Ovary (tissue), 7 donors: ENCODE measurements at regions not wholly inside any gene's neighbourhood (a gene's known extent, or its start where the extent isn't known, plus 50 kb on each side); places are given as distances from the start of the nearest gene placed in this dataset.

Experiments used
- DNase-seq, 5 donors: peaks; one replicate each; pipeline ENCODE4 v3.0.0-alpha.2; 2019 to 2020
- H3K27ac ChIP-seq, 2 donors: fragments of 200-600 bp; one replicate each; pipeline versions ENCODE4 v1.5.1 to v1.8.0; 2019 to 2022
- H3K27me3 ChIP-seq: fragments of 200-600 bp; one replicate; pipeline ENCODE4 v1.8.0; 2022
- H3K36me3 ChIP-seq: fragments of 200-600 bp; sonication (generic); one replicate; pipeline ENCODE4 v1.5.1; 2019
- H3K4me1 ChIP-seq: one replicate; pipeline ENCODE4 v1.8.1; 2013; ENCODE audit warnings: mild to moderate bottlenecking, moderate library complexity; ENCODE audit not compliant: insufficient read depth
- H3K4me3 ChIP-seq: fragments of 200-600 bp; sonication (generic); one replicate; pipeline ENCODE4 v1.5.1; 2017
- H3K9me3 ChIP-seq, 2 donors: fragments of 200-600 bp in 1 of 2; sonication (generic) in 1 of 2; one replicate each; pipeline versions ENCODE4 v1.5.1 to v1.8.1; 2013 to 2019; ENCODE audit warnings: mild to moderate bottlenecking in 1 of 2, moderate library complexity in 1 of 2
- EP300 ChIP-seq: sonication (generic); formaldehyde crosslinking; IDR thresholded peaks from one replicate; pipeline ENCODE4 v1.6.1; 2017; ENCODE audit warnings: antibody characterized with exemption
- POLR2A ChIP-seq: fragments of 450-650 bp; IDR thresholded peaks from one replicate; pipeline ENCODE4 v1.6.1; 2017; ENCODE audit warnings: antibody characterized with exemption, mild to moderate bottlenecking, moderate library complexity
- WGBS, 3 donors: extraction: QIAGEN DNeasy Blood & Tissue Kit in 1 of 3; methylation state at CpG; one replicate each; pipeline versions ENCODE4 v1.1.5 to v1.1.7; 2013 to 2017; 5-methylcytosine and 5-hydroxymethylcytosine counted together
- intact Hi-C, 4 donors: fragments of 100-400 bp; cut with DNase I; formaldehyde crosslinking; loops; one replicate each; pipeline versions ENCODE4 v1.11.0 to v1.15.1; 2022 to 2023
- TF ChIP-seq, protein P1 (sequence below), 3 donors: fragments of 450-650 bp in 2 of 3; fragments of 200-600 bp in 1 of 3; IDR thresholded peaks; one replicate each; pipeline versions ENCODE4 v1.5.1 to v1.8.0; 2016 to 2022; ENCODE audit warnings: antibody characterized with exemption in 3 of 3, mild to moderate bottlenecking in 1 of 3
- donor health status: DM: no; HTN: no; CAD: no; lungs with moderate emphysema.
- donor health status: DM: no; HTN: no; CAD: no.
- donor health status: Bipolar disorder and iron deficiency.
- donor health status: DM: no; HTN: no; CAD: no.
- donor health status: DM: yes; HTN: yes; CAD: no.

DNA sequence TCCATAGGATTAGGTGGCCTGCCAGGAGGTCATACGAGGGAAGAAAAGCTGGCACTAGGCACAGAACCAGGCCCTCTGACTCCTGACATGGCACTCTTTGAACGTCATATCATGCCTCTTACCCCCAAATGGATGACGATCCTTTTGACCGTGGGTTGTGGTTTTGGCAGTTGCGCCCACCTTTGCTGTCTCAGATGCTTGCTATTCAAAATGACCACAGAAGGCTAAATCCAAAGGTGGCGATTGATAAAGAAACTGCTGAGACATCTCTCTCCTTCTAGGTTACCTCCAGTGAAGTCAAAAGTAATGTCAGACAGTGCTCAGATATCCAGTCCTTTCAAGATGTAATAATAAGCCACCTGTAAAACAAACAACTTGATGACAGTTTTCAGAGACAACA is 385.0 kb downstream of the EFNA5 start:
- Histone ChIP-seq H3K36me3 (no peaks in the 10 kb centered on the region), H3K4me1 (no peaks in the 10 kb centered on the region), H3K27ac (no peak overlapping the region), H3K4me3 (no peak overlapping the region), H3K27me3 (no peaks in the 10 kb centered on the region), H3K9me3 (no peaks in the 10 kb centered on the region)
- intact Hi-C loops: no loop called here
- no peak for DNase-seq
- TF ChIP-seq EP300: no peak
- no peak for TF ChIP-seq POLR2A
- TF ChIP-seq, protein P1, sequence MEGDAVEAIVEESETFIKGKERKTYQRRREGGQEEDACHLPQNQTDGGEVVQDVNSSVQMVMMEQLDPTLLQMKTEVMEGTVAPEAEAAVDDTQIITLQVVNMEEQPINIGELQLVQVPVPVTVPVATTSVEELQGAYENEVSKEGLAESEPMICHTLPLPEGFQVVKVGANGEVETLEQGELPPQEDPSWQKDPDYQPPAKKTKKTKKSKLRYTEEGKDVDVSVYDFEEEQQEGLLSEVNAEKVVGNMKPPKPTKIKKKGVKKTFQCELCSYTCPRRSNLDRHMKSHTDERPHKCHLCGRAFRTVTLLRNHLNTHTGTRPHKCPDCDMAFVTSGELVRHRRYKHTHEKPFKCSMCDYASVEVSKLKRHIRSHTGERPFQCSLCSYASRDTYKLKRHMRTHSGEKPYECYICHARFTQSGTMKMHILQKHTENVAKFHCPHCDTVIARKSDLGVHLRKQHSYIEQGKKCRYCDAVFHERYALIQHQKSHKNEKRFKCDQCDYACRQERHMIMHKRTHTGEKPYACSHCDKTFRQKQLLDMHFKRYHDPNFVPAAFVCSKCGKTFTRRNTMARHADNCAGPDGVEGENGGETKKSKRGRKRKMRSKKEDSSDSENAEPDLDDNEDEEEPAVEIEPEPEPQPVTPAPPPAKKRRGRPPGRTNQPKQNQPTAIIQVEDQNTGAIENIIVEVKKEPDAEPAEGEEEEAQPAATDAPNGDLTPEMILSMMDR (IDR thresholded peaks at IDR 0.05): no peak
- 92 to 94% (median 93%) methylated on average over 6 of the region's 6 CpGs for WGBS, 3 donors

DNA sequence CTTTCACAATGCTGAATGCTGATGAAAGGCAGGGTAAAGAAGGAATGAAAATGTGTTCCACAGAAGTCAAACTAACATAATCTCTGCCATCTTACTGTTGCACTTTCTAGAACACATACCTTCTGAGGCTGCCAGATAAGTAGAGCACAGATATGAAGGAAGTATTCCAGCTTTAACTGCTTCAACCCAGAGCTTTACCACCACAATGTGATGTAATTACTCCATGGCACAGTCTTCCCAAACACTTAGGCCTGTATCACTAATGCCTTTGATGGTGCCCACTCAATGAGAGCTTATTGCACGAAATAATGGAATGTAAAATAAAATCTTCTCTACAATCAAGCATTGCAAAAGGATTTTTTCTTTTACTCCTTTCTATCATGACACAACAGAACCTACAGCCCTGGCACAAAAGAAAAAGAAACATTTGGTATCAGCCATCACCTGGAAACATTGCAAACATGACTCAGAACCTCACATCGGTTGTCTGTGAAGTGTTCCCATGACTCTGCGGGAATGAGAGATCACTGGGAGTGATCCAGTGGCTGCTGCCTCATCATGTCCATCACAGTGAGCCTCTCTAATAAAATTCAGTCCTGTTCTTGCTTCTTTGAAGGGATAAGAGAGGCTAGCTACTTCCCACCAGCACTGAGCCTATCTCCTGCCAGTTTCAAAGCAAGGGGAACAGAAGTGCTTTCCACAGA is 385.8 kb downstream of the EFNA5 start:
- H3K4me3 ChIP-seq: no peak overlapping the region
- no peaks in the 10 kb centered on the region for H3K4me1 ChIP-seq
- intact Hi-C loops: no loop called here
- 81 to 86% (median 86%) methylated on average over 3 of the region's 3 CpGs for WGBS, 3 donors
- no peak for DNase-seq
- H3K27me3 ChIP-seq: no peaks in the 10 kb centered on the region
- H3K9me3 ChIP-seq: no peaks in the 10 kb centered on the region
- TF ChIP-seq, protein P1 (IDR thresholded peaks at IDR 0.05): no peak
- TF ChIP-seq EP300 (no peak), POLR2A (no peak)
- H3K36me3 ChIP-seq: no peaks in the 10 kb centered on the region
- no peak overlapping the region for H3K27ac ChIP-seq

DNA sequence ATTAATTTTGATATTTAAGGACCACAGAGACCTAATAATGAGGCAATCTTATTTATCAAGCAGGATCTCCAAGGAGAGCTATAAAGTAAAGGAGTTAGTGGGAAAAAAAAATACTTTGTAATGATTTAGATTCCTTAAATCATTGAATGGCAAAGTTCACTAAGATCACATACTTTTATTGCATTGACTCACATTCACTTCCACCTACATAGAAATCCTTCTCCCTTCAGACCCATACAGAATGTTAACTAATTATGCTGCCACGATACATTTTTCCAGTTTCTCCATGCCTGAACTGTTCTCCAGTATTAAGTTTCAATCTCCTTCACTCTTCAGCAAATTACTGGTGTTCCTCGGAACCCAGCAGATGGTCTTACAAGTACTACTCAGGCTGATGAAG is 388.7 kb downstream of the EFNA5 start:
- TF ChIP-seq, protein P1 (IDR thresholded peaks at IDR 0.05): no peak
- no peak for TF ChIP-seq POLR2A
- TF ChIP-seq EP300: no peak
- intact Hi-C loops: no loop called here
- WGBS, 3 donors: 57 to 87% (median 68%) methylated on average over 2 of the region's 2 CpGs

DNA sequence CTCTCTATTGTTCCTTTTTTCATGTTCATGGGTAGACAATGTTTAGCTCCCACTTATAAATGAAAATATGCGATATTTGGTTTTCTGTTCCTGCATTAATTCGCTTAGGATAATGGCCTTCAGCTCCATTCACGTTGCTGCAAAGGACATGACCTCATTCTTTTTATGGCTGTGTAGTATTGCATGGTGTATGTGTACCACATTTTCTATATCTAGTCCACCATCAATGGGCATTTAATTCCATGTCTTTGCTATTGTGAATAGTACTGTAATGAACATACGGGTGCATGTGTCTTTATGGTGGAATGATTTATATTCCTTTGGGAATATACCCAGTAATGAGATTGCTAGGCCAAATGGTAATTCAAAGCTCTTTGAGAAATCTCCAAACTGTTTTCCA is 392.0 kb downstream of the EFNA5 start:
- TF ChIP-seq POLR2A: no peak
- intact Hi-C loops: no loop called here
- 60 to 80% (median 65%) methylated on average over 4 of the region's 4 CpGs for WGBS, 3 donors

More for the DNA sequence above, 388.7 kb downstream of the EFNA5 start:
- H3K4me1 ChIP-seq: no peaks in the 10 kb centered on the region
- H3K27me3 ChIP-seq: no peaks in the 10 kb centered on the region
- H3K27ac ChIP-seq: no peak overlapping the region
- H3K9me3 ChIP-seq: no peaks in the 10 kb centered on the region
- no peaks in the 10 kb centered on the region for H3K36me3 ChIP-seq
- H3K4me3 ChIP-seq: no peak overlapping the region
- DNase-seq: no peak

DNA sequence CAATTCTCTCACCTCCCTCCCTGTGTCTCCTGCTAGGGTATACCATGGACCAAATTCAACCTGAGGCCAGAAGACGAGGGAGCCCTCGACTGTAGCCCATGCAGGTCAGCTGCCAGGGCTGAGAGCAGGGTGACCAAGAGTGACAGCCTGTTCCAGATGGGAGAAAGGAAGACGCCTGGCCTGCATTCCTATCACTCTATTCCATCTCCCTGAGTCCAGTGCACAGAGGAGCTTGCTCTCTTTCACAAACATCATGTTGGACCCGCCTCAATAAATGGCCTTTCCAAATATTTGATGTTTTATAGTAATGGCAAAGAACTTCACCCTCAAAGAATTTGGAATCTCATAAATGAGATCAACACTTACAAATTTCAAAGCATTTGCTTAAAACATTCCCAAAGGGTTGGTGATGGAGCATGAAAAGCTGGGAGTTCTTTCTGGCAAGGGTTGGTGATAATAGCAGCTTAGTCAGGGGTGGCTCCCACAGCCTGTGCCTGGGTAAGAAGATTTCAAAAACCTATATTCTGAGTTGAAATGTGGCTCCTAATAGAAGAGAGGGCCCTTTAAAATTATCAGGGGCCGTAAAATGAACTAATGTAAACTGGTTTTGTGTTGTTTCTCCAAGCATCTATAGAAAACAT is 393.1 kb downstream of the EFNA5 start:
- intact Hi-C loops: no loop called here
- WGBS, 3 donors: 89 to 94% (median 93%) methylated on average over 5 of the region's 5 CpGs
- Histone ChIP-seq H3K9me3 (no peaks in the 10 kb centered on the region), H3K27ac (no peak overlapping the region), H3K27me3 (no peaks in the 10 kb centered on the region), H3K4me3 (no peak overlapping the region), H3K36me3 (no peaks in the 10 kb centered on the region), H3K4me1 (peaks cover 2% of the 10 kb centered on the region)
- no peak for DNase-seq
- TF ChIP-seq, protein P1 (IDR thresholded peaks at IDR 0.05): no peak
- TF ChIP-seq POLR2A: no peak
- no peak for TF ChIP-seq EP300

More for the DNA sequence above, 392.0 kb downstream of the EFNA5 start:
- no peaks in the 10 kb centered on the region for H3K27me3 ChIP-seq
- H3K36me3 ChIP-seq: no peaks in the 10 kb centered on the region
- H3K4me1 ChIP-seq: peaks cover 2% of the 10 kb centered on the region
- DNase-seq: no peak
- H3K4me3 ChIP-seq: no peak overlapping the region
- H3K27ac ChIP-seq: no peak overlapping the region
- H3K9me3 ChIP-seq: no peaks in the 10 kb centered on the region
